Fibroblast of pulmonary artery (primary cell): ENCODE measurements at regions not wholly inside any gene's neighbourhood (a gene's known extent, or its start where the extent isn't known, plus 50 kb on each side); places are given as distances from the start of the nearest gene placed in this dataset.
"Not testable (repeated sequence)": the region's sequence is repeated elsewhere in the genome, so short reads cannot be mapped to it uniquely, and the experiment has no call there.

Source experiments
- DNase-seq: peaks from one replicate; pipeline ENCODE4 v3.0.0-alpha.2; 2010; ENCODE audit warnings: low read depth
- H3K4me3 ChIP-seq: replicated peaks from 2 replicates; pipeline ENCODE4 v1.5.1; 2011; ENCODE audit warnings: low read depth, mild to moderate bottlenecking, control low read depth, low read length, moderate library complexity
- TF ChIP-seq, protein P1 (sequence below): IDR thresholded peaks from 2 replicates; pipeline ENCODE4 v1.5.1; 2011; ENCODE audit warnings: mild to moderate bottlenecking, control low read depth, low read length, inconsistent platforms; ENCODE audit errors: missing control alignments

DNA sequence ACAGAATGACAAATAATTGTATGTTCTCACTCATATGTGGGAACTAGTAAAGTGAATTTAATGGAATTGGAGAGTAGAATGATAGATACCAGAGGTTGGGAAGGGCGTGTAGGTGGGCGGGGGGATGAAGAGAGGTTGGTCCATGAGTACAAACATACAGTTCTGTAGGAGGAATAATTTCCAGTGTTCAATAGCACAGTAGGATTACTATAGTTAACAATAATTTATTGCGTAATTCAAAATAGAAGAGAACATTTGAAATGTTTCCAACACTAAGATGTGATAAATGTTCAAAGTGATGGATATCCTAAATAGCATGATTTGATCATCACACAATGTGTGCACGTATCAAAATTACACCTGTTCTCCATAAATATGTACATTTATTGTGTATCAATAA lies 106.2 kb upstream of the IL1RAPL2 start:
- TF ChIP-seq, protein P1, sequence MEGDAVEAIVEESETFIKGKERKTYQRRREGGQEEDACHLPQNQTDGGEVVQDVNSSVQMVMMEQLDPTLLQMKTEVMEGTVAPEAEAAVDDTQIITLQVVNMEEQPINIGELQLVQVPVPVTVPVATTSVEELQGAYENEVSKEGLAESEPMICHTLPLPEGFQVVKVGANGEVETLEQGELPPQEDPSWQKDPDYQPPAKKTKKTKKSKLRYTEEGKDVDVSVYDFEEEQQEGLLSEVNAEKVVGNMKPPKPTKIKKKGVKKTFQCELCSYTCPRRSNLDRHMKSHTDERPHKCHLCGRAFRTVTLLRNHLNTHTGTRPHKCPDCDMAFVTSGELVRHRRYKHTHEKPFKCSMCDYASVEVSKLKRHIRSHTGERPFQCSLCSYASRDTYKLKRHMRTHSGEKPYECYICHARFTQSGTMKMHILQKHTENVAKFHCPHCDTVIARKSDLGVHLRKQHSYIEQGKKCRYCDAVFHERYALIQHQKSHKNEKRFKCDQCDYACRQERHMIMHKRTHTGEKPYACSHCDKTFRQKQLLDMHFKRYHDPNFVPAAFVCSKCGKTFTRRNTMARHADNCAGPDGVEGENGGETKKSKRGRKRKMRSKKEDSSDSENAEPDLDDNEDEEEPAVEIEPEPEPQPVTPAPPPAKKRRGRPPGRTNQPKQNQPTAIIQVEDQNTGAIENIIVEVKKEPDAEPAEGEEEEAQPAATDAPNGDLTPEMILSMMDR: no peak

DNA sequence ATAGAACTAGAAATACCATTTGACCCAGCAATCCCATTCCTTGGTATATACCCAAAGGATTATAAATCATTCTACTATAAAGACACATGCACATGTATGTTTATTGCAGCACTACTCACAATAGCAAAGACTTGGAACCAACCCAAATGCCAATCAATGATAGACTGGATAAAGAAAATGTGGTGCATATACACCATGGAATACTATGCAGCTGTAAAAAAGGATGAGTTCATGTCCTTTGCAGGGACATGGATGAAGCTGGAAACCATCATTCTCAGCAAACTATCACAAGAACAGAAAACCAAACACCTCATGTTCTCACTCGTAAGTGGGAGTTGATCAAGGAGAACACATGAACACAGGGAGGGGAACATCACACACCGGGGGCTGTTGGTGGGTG lies 108.9 kb upstream of the IL1RAPL2 start:
- not testable (repeated sequence) for DNase-seq, H3K4me3 ChIP-seq

More for the DNA sequence above, 106.2 kb upstream of the IL1RAPL2 start:
- DNase-seq: no peak
- no peak overlapping the region for H3K4me3 ChIP-seq

GRCh38 chrX:104450316-104450715 lies 115.7 kb upstream of the IL1RAPL2 start:
- DNase-seq: no peak
- no peak overlapping the region for H3K4me3 ChIP-seq
- TF ChIP-seq, protein P1: no peak

- H3K4me3 ChIP-seq: no peak overlapping the region
- TF ChIP-seq, protein P1: no peak
- no peak for DNase-seq
Observed at GRCh38 chrX:104445591-104445990, 120.4 kb upstream of the IL1RAPL2 start.

DNA sequence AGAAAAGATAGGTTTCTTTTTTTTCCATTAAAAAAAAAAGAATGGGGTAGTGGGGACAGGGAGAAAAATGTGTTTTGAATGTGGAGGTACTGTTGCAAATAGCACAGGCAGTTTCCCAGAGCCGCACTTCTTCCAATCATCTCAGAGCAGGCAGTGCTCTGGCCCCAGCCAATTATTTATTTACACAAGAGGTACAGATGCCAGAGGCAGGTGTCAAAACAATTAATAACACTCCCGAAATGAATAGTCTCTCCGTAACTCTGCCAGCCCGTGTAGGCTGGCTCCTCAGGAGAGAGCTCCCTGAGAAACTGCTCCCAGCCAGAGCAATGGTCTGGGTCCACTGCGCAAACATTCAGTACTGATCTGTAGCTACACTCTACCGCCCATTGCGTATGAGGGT lies 130.8 kb upstream of the IL1RAPL2 start:
- no peak overlapping the region for H3K4me3 ChIP-seq
- TF ChIP-seq, protein P1: no peak
- DNase-seq: no peak

DNA sequence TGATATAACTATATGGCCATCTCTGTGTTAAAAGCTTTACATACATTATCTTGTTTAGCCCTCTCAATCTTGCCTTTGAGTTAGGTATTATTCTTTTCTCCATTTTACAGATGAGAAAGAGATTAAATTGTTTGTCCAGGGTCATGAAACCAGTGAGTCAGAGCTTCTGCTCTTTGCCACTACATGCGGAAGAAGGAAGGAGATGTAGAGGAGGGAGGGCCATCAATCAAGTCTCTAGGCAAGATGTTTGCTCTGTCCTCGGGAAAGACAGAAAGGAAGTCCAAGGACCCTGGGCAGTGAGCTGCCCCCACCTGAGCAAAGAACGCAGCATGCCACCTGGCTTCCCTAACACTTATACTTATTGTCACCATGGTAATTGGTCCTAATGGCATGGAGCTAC lies 133.7 kb upstream of the IL1RAPL2 start:
- H3K4me3 ChIP-seq: no peak overlapping the region
- no peak for DNase-seq
- TF ChIP-seq, protein P1: no peak

DNA sequence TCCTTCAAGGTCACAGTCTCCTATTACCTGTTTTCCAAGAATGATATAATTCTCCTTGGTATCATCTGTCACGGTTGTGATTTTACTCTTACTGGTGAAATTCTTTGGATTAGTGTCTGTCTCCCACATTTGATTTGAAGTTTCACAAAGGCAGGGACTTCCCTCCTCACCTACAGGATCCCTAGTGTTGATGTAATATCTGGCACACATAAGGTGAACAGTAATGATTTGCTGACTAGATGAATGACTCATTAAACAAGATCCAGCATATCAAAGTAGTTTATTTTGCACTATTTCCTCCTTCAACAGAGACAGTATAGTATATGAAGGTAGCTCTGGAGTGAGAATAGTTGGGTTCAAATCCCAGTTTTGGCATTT lies 135.3 kb upstream of the IL1RAPL2 start:
- no peak for DNase-seq
- TF ChIP-seq, protein P1: no peak
- H3K4me3 ChIP-seq: no peak overlapping the region
